B cell (primary cell): ENCODE measurements at regions not wholly inside any gene's neighbourhood (a gene's known extent, or its start where the extent isn't known, plus 50 kb on each side); places are given as distances from the start of the nearest gene placed in this dataset.

ENCODE experiments used
- ATAC-seq: fragments of 200-7000 bp; cut with Tn5 transposase; one replicate; pipeline ENCODE4 v1.10.0; 2021; ENCODE audit warnings: low read depth, mild to moderate bottlenecking, moderate number of reproducible peaks, moderate library complexity
- CTCF ChIA-PET: fragments of 350-600 bp; sonication (Branson Sonifier 250); formaldehyde crosslinking; loops from one replicate; lab custom pipeline; 2021; ENCODE audit warnings: antibody characterized with exemption, inconsistent platforms; lab: Charles Lee
- POLR2A ChIA-PET: fragments of 350-600 bp; sonication (Branson Sonifier 250); formaldehyde crosslinking; loops from one replicate; lab custom pipeline; 2021; ENCODE audit warnings: antibody characterized with exemption; lab: Charles Lee
- DNase-seq: peaks from one replicate; pipeline ENCODE4 v3.0.0; 2013
- H2AFZ ChIP-seq: 2 replicates; pipeline ENCODE4 v1.6.1; 2012; ENCODE audit warnings: mild to moderate bottlenecking, low read depth, low read length; ENCODE audit not compliant: insufficient read depth, poor library complexity, severe bottlenecking
- H3K27ac ChIP-seq, 2 donors: 1 replicate in 1 of 2; 2 replicates in 1 of 2; pipeline ENCODE4 v1.5.1; 2012 to 2013; ENCODE audit warnings: low read length in 2 of 2, mild to moderate bottlenecking in 2 of 2, moderate library complexity in 1 of 2
- H3K27me3 ChIP-seq, 4 experiments: fragments of 200-600 bp in 1 of 4; sonication (generic) in 1 of 4; replicated peaks in 1 of 4; 1 replicate in 2 of 4; 2 replicates in 2 of 4; pipeline versions ENCODE4 v1.6.1 to v1.7.0; 2013 to 2016; ENCODE audit warnings: low read length in 3 of 4, mild to moderate bottlenecking in 2 of 4, mixed read lengths in 1 of 4, moderate library complexity in 1 of 4; ENCODE audit not compliant: insufficient read depth in 4 of 4, control insufficient read depth in 3 of 4; ENCODE audit errors: control extremely low read depth in 1 of 4
- H3K36me3 ChIP-seq, 2 experiments: replicated peaks in 1 of 2; 1 replicate in 1 of 2; 2 replicates in 1 of 2; pipeline versions ENCODE4 v1.6.1 to v1.7.1; 2013; ENCODE audit warnings: low read length in 1 of 2; ENCODE audit not compliant: insufficient read depth in 2 of 2, control insufficient read depth in 1 of 2; ENCODE audit errors: control extremely low read depth in 1 of 2, extremely low read depth in 1 of 2
- H3K4me1 ChIP-seq, 2 donors: fragments of 200-600 bp in 1 of 2; sonication (generic) in 1 of 2; 1 replicate in 1 of 2; 2 replicates in 1 of 2; pipeline versions ENCODE4 v1.5.1 to v1.6.1; 2013 to 2017; ENCODE audit warnings: low read length in 2 of 2; ENCODE audit not compliant: control insufficient read depth in 2 of 2, insufficient read depth in 2 of 2
- H3K4me2 ChIP-seq: replicated peaks from 2 replicates; pipeline ENCODE3; 2012; ENCODE audit warnings: mild to moderate bottlenecking, low read depth, low read length; ENCODE audit not compliant: poor library complexity, severe bottlenecking
- H3K4me3 ChIP-seq, 5 experiments: fragments of 200-600 bp in 1 of 5; sonication (generic) in 1 of 5; 1 replicate in 3 of 5; 2 replicates in 2 of 5; pipeline versions ENCODE4 v1.5.1 to v1.7.0; 2011 to 2016; ENCODE audit warnings: low read length in 4 of 5, mild to moderate bottlenecking in 4 of 5, low read depth in 2 of 5, control low read depth in 1 of 5, moderate library complexity in 1 of 5; ENCODE audit not compliant: insufficient read depth in 1 of 5; ENCODE audit errors: control extremely low read depth in 1 of 5, extremely low read depth in 1 of 5
- H3K79me2 ChIP-seq: fragments of 200-600 bp; sonication (generic); one replicate; pipeline ENCODE4 v1.6.0; 2016; ENCODE audit warnings: low read length; ENCODE audit not compliant: control insufficient read depth, insufficient read depth
- H3K9ac ChIP-seq: fragments of 200-600 bp; sonication (generic); 2 replicates; pipeline ENCODE4 v1.6.1; 2017; ENCODE audit warnings: mild to moderate bottlenecking, low read length, moderate library complexity
- H3K9me3 ChIP-seq, 3 donors: one replicate each; pipeline versions ENCODE4 v1.6.1 to v1.7.1; 2013; ENCODE audit warnings: low read length in 2 of 3; ENCODE audit not compliant: control insufficient read depth in 2 of 3, insufficient read depth in 1 of 3; ENCODE audit errors: control extremely low read depth in 1 of 3
- H4K20me1 ChIP-seq: 2 replicates; pipeline ENCODE4 v1.6.0; 2012; ENCODE audit warnings: mild to moderate bottlenecking, low read length; ENCODE audit not compliant: insufficient read depth, control insufficient read depth, poor library complexity, severe bottlenecking
- H3K27ac Mint-ChIP-seq: one replicate; pipeline ENCODE4 v1.8.0; 2021; ENCODE audit warnings: mixed read lengths
- H3K27me3 Mint-ChIP-seq: one replicate; pipeline ENCODE4 v1.8.0; 2021; ENCODE audit warnings: mixed read lengths
- H3K4me1 Mint-ChIP-seq: one replicate; pipeline ENCODE4 v1.8.0; 2021; ENCODE audit warnings: mixed read lengths
- H3K4me3 Mint-ChIP-seq: one replicate; pipeline ENCODE4 v1.8.0; 2021; ENCODE audit warnings: mixed read lengths
- H3K9me3 Mint-ChIP-seq: one replicate; pipeline ENCODE4 v1.8.0; 2022; ENCODE audit warnings: mixed read lengths; ENCODE audit not compliant: insufficient read depth
- CTCF ChIP-seq: fragments of 200-600 bp; IDR thresholded peaks from one replicate; pipeline ENCODE4 v1.8.0; 2022; ENCODE audit warnings: antibody characterized with exemption, mild to moderate bottlenecking
- EZH2 ChIP-seq: IDR thresholded peaks from 2 replicates; pipeline ENCODE4 v1.6.1; 2012; ENCODE audit warnings: borderline replicate concordance, low read depth, mild to moderate bottlenecking, moderate library complexity, low read length; ENCODE audit not compliant: insufficient read depth, poor library complexity, severe bottlenecking
- intact Hi-C: fragments of 100-400 bp; cut with micrococcal nuclease; formaldehyde crosslinking; loops from one replicate; pipeline ENCODE4 v1.10.0; 2022

GRCh38 chr4:153071958-153072598, 132.2 kb upstream of the TRIM2 start:
- Histone ChIP-seq H3K4me1 (no peaks in the 10 kb centered on the region), H3K79me2 (no peaks in the 10 kb centered on the region), H3K27ac (no peak overlapping the region), H3K4me3 (no peak overlapping the region), H3K9me3 (peaks cover 0 to 2% (median 0%) of the 10 kb centered on the region in 3 donors), H3K36me3 (no peaks in the 10 kb centered on the region), H3K9ac (no peak overlapping the region), H4K20me1 (no peaks in the 10 kb centered on the region), H2AFZ (no peak overlapping the region), H3K4me2 (no peak overlapping the region), H3K27me3 (no peaks in the 10 kb centered on the region)
- ChIA-PET CTCF (no interaction called here), POLR2A (no interaction called here)
- no peaks in the 10 kb centered on the region for H3K27me3 Mint-ChIP-seq
- intact Hi-C loops, result no loop called here
- peaks cover 12% of the 10 kb centered on the region for H3K4me1 Mint-ChIP-seq
- H3K4me3 Mint-ChIP-seq, result no peak overlapping the region
- DNase-seq (no peak), ATAC-seq (no peak)
- H3K27ac Mint-ChIP-seq, result no peak overlapping the region
- peaks cover 3% of the 10 kb centered on the region for H3K9me3 Mint-ChIP-seq
- TF ChIP-seq EZH2 (no peak), CTCF (no peak)

- Histone ChIP-seq H3K27ac (no peak overlapping the region), H2AFZ (no peak overlapping the region), H3K79me2 (no peaks in the 10 kb centered on the region), H3K27me3 (no peaks in the 10 kb centered on the region), H3K4me3 (no peak overlapping the region), H3K4me2 (no peak overlapping the region), H3K9me3 (peaks cover 0 to 2% (median 0%) of the 10 kb centered on the region in 3 donors), H3K9ac (no peak overlapping the region), H3K4me1 (no peaks in the 10 kb centered on the region), H3K36me3 (no peaks in the 10 kb centered on the region), H4K20me1 (no peaks in the 10 kb centered on the region)
- intact Hi-C loops, result no loop called here
- POLR2A ChIA-PET, result no interaction called here
- CTCF ChIA-PET, result no interaction called here
- ATAC-seq (no peak), DNase-seq (no peak)
- Mint-ChIP-seq H3K4me3 (no peak overlapping the region), H3K27ac (no peak overlapping the region), H3K27me3 (no peaks in the 10 kb centered on the region), H3K9me3 (peaks cover 3% of the 10 kb centered on the region), H3K4me1 (peaks cover 12% of the 10 kb centered on the region)
- no peak for TF ChIP-seq EZH2
- TF ChIP-seq CTCF, result no peak
Measured at GRCh38 chr4:153072661-153073060, 131.6 kb upstream of the TRIM2 start.
